ENCODE measurements at regions not wholly inside any gene's neighbourhood (a gene's known extent, or its start where the extent isn't known, plus 50 kb on each side); places are given as distances from the start of the nearest gene placed in this dataset.

- TF ChIP-seq CTCF (IDR thresholded peaks at IDR 0.05) (no peak), POLR2A (IDR thresholded peaks at IDR 0.05) (no peak)
These were observed 136.1 kb downstream of the VSIG4 start for GRCh38 chrX:65903750-65904149.

Data from adrenal gland (tissue), 5 donors.